HG02763 (cell line): ENCODE measurements at regions not wholly inside any gene's neighbourhood (a gene's known extent, or its start where the extent isn't known, plus 50 kb on each side); places are given as distances from the start of the nearest gene placed in this dataset.

Source experiments
- ATAC-seq: cut with Tn5 transposase; IDR thresholded peaks from one replicate; pipeline ENCODE4 v1.9.1; 2021; ENCODE audit warnings: mild to moderate bottlenecking, moderate library complexity; ENCODE audit not compliant: unreplicated experiment

- no peak for ATAC-seq
Observed at GRCh38 chr15:38692789-38693062, 128.1 kb upstream of the RASGRP1 start.

GRCh38 chr15:38695249-38696108, 130.9 kb upstream of the RASGRP1 start:
- no peak for ATAC-seq

DNA sequence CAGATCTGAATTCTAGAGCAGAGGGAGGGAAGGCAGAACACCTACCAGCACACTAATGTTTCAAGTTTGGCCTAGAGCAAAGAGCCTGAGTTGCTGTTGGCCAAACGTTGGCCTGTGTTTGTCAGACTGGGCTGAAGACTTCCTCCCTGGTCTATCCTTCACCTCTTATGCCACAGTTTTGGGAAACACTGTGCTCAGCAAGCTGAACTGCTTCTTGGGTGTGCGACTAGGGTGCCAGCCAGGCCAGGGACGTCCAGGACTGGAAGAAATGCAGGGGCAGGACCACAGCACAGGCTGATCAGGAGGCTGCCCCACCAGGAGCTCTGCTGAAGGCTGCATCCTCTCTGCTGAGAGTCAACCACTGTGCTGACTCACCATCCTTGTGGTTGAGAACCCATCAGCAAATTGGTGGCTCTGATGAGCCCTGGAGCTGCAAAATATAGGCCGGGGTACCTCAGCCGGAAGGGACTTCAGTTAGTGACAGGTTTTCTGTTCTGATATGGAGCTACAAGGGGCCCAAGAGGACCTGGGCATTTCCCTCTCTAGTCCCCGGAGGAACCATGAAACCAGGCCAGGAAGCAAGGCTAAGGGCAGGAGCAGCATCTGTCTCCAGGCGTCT, 131.6 kb upstream of the RASGRP1 start:
- peak; percentile 44 for ATAC-seq

DNA sequence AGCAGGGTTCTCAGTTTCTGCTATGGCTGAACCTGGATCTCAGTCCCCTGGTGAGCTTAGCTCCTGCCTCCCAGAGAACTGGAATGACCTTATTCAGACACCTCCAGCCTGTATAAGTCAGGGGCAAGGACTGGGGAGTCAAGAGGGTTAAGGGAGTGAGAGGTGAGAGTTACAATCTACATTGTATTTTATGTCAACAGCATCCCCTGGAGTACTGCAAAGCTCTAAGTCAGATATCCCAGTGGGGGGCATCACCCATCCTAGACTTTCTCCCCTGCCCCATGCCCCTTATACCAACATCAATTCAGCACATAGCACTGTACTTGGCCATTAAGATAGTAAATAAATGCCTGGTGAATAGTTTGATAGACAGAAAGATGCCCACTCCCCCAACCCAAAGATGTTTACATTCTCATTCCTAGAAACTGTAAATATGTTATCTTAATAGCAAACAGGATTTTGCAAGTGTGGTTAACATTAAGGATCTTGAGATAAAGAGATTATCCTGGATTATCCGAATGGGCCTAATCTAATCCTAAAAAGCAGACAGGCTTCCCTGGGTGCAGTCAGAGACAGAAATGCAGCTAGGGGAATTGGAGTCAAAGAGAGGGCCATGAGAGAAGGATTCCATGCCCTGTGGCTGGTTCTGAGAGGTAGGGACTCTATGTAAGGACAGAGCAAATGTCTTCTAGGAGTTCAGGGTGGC, 132.3 kb upstream of the RASGRP1 start:
- ATAC-seq, result no peak

GRCh38 chr15:38698254-38698653, 133.6 kb upstream of the RASGRP1 start:
- no peak for ATAC-seq

DNA sequence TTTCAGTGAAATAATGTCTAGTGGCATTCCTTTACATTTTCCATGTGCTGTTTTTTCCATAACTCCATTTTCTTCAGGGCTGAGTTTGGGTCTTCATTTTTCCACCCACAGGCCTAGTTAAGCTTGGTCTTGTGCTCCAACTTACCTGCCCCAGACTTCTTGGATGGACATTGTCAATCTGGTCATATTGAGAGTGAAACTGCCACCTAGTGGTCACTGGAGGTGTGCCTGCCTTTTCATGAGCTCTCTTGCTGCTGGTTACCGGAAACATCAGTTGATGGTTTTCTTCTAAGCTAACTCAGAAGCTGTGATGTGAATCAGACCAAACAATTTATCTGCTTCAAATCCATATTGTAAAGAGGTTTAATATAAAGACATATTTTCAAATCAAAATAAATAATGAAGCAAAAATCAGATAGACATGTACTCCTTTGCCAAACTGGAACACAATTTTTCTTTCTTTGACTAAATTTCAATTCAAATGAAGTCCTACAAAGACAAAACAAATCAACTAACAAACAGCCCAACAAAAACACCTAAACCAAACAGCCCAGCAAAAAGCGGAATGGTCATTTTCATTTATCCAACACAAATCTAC, 135.1 kb upstream of the RASGRP1 start:
- peak; percentile 62 for ATAC-seq

GRCh38 chr15:38701149-38701548, 136.5 kb upstream of the RASGRP1 start:
- no peak for ATAC-seq

DNA sequence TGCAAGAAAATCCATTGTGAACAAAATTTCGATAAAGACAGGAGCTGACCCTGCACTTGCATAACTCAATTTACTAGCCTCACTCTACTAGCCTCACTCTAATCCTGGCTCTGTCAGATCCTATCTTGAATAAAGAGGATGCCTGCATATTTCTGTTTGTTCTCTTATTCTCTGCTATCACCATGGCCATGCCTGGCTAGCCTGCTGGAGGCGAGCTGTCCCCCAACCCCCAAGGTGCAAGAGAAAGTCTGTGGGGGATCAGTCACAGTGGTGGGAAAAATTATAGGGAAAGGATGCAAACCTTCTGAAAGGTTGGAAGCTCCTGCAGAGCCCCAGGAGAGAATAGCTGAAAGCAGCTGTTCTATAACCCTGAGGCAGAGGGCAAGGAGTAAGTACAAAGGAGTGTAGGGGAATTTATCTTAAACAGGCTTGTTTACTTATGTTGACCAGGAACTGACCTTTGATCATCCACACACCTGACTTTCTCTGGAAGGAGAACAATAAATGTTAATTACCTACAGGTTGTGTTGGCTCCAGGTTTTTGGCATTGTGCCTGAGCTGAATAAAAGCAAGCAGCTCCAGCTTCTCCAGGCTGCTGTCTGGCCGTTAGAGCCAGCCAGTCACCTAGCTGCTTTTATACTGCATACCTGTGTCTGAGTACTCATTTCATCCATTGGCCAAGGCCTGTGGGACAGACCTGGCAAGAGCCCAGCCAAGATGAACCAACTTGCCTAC, 137.7 kb upstream of the RASGRP1 start:
- ATAC-seq, result no peak

DNA sequence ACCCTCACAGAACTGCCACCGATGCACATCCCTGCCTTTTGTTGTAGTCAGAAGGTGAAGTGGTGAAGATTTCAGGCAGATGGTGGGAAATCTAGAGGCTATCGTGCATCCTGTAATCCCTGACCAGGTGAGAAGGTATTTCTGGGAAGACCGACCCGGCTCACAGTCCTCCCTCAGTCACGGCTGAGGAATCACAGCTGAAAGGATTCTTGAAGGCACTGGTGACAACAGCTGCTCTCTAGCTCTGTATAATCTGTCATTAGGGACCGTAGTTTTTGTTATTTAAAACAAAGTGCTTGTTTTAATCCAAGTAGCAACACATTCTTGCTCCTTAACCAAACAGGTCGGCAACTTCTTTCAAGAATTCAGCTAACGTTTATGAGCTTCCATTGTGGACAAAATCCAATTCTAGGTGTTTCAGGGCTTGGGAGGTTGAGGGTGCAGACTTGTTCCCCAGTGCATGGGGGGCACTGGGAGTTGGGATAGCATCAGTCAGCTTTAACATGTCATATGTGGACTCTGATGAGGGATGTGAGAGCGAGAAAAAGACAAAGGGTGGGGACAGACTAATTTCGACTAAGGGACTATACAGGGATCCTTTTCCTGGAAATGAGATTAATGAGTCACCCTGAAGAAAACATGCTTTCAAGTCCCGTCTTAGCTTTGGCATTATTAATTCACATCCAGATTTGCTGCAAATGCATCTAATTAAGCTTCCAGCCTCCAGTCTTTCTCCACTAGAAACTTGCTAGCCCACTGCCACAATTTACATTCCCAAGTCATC, 141.0 kb upstream of the RASGRP1 start:
- no peak for ATAC-seq

- ATAC-seq, result no peak
Observed at GRCh38 chr15:38706956-38707355, 142.3 kb upstream of the RASGRP1 start.

DNA sequence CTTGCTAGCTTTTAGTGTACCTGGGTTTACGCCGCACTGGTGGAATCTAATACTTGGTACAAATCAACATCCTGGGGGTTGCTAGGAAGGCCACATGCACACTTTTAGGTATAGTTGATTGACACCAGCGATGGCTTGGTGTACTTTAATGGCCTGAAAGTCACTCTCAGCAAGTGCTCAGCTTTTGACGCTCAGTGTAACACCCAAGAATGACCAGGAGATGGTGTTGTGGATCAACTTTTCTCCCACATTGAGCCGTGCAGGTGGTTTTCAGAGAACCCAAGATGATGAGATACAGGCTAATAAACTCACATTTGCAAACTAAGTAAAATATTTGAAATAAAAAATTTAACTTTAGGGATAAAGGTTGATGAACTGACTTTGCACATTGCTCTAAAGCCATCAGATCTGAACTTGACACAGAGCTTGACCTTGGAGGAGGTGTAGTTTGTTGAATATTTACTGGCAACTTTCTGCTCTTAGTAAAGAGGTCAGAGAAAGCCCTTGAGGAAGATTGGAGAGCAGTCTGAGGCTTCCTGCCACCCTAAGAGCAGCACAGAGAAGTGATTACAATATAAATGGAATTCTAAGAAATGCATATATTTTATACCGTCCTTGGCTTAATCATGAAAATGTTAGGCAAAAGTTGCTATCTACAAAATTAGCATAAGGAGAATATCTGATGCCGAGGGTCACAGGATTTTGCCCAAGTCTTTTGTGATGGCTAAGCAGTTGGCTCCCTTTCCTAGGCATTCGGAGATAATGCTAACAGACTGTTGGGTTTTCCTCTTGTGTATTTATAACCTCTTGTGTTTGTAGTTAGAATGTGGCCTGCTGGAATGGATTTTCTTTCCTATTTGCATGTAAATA, 143.4 kb upstream of the RASGRP1 start:
- peak; percentile 86 for ATAC-seq

GRCh38 chr15:38708672-38709180, 144.1 kb upstream of the RASGRP1 start:
- no peak for ATAC-seq

DNA sequence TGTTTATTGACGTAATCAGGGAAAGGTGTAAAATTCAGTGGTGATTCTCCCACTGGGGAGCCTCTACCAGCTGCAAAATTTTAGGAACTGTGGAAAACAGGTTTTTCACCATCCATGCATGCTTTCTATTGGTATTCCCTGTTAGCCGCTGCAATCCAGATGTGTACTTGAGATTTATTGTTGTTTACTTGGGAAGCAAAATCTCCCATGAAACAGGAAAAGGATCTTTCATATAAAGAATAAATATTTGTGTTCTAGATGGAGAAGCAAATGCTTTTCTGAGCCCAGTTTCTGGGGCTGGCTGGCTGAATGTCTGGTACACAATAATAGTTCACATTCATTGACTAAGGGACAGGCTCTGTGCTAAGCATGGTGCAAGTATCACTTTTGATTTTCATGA, 144.6 kb upstream of the RASGRP1 start:
- ATAC-seq, result no peak

- no peak for ATAC-seq
Observed at GRCh38 chr15:38714309-38715072, 149.9 kb upstream of the RASGRP1 start.

DNA sequence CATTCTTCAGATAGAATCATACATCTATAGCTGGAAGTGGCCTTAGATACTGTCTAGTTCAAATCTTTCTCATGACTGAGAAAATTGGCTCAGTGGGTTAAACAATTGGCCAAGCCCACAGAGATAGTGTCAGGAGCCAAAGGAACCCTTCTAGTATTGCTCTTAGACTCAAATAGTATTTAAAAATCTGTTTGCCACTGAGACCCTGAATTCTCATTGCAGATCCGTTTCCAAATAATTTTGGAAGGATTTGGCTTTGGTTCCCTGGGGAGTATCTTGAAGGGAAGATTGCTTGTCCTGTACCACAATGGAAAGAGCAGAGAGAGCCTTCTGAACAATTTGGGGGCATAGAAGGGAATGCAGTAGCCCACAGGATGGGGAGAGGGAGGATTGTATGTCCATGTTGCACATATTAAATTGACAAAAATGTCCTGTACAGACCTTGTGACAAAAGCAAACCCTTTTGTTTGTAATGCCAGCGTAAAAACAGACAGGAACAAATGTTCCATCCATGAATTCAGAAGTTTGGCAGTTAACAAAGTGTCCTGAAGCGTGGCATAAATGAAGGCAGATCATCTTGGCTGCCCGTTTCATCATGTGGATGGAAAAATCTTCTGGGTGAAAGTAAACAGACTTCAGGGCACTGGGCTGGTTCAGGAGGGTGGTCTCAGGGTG, 156.4 kb upstream of the RASGRP1 start:
- no peak for ATAC-seq

DNA sequence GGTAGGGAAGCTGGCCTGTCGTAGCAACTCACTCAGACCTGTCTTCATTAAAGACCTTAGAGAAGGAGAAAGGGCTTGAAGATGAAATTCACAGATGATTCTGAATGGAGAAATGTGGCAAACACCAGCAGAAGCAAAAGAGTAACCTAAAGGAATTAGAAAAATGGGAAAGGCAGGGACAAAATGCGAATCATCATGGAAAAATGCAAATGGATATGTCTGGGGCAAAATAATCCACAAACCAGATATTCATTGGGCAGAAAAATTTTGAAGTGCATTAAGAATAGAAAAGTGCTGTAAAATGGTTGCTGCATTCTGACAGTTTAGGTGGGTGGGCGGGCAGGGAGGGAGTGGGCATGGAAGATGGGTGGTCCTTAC, 156.9 kb upstream of the RASGRP1 start:
- ATAC-seq, result no peak

DNA sequence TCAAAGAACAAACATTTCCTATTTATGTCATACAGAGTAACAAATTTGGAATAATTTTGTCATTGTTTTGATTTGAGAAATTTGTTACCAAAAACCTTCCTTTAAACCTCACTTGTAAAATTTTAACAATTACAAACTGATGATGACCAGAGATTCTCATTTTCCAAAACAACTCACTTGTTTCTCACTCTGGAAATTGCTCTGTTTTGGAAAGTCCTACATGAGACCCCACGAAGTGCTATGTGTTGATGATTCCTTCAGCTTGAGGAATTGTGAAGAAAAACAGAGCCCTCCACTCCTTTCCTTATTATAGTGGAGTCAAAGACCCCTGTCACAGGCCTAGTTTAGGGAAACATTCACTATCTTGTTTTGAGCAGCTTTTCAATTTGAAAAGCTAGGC, 157.6 kb upstream of the RASGRP1 start:
- ATAC-seq, result no peak

GRCh38 chr15:38724827-38725226, 160.2 kb upstream of the RASGRP1 start:
- ATAC-seq, result no peak
